GM18517 (cell line): ENCODE measurements at regions not wholly inside any gene's neighbourhood (a gene's known extent, or its start where the extent isn't known, plus 50 kb on each side); places are given as distances from the start of the nearest gene placed in this dataset.

Source experiments
- ATAC-seq: cut with Tn5 transposase; IDR thresholded peaks from one replicate; pipeline ENCODE4 v1.9.1; 2021; ENCODE audit warnings: mild to moderate bottlenecking, moderate library complexity; ENCODE audit not compliant: unreplicated experiment

GRCh38 chr2:12074845-12075217, 328.4 kb downstream of the LPIN1 start:
- no peak for ATAC-seq

DNA sequence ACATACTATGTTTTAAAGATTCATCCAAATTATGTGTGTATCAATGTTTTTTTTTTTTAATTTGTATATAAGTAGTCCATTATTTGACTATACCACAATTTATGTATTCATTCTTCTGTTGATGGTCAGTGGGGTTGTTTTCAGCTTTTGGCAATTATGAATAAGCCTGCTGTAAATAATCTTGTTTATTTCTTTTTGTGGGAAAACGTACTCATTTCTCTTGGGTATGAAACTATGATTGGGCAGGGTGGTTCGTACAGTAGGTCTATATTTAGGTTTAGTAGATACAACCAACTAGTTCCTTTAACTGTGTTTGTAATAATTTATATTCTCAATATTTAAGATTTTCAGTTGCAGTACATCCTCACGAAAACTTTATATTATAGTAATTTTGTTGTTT, 329.2 kb downstream of the LPIN1 start:
- ATAC-seq, result no peak

GRCh38 chr2:12076810-12077209, 330.4 kb downstream of the LPIN1 start:
- no peak for ATAC-seq

GRCh38 chr2:12080360-12080759, 333.9 kb downstream of the LPIN1 start:
- ATAC-seq, result no peak

DNA sequence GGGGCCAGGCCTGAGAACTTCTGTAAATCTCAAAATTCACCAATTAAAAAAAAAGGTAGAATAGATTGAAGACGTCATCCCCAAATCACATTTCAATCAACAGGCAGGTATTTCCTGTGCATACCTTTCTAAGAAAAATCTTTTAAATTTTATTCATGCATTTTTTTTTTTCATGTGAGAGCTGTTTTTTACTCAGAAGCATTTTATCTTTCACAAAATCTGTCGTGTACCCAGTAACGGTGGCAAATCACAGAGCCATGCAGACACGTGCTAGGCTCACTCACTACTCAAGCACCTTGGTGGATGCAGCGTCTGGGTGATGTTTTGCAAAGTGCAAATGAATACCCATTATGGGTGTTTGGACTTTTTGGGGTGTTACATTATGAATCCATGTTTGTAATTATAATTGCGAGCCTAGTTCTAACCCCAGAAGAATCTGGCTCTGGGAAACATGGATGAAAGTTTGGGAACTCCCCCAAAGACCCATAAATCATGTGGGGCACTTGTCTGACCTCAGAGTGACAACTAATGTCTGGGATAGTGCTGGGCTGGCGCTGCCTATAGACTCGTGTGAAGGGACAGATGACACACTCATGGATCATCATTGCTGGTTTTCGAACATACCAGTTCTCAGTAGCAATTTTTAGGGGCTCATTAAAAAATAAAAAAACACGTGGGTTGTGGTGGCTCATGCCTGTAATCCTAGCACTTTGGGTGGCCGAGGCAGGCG, 335.2 kb downstream of the LPIN1 start:
- ATAC-seq, result no peak

- ATAC-seq, result no peak
Observed at GRCh38 chr2:12083081-12083581, 336.7 kb downstream of the LPIN1 start.

GRCh38 chr2:12083713-12084419, 337.4 kb downstream of the LPIN1 start:
- no peak for ATAC-seq

DNA sequence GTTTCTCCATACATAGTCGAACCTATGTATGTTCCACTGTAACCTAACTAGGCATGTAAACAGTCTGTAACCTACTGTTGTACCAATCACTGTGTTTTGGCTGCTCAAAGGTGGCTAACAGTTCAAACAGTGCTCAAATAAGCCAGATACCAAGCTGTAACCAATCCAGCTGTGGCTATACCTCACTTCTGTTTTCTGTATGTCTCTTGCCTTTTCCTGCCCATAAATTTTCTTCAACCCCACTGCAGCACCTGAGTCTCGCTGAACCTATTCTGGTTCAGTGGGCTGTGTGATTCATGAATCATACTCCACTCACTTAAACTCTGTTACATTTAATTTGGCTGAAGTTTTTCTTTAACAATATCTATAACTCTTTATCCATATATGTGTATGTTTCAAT, 340.7 kb downstream of the LPIN1 start:
- ATAC-seq, result no peak

- no peak for ATAC-seq
Observed at GRCh38 chr2:12087671-12088380, 341.4 kb downstream of the LPIN1 start.

GRCh38 chr2:12089001-12089400, 342.6 kb downstream of the LPIN1 start:
- no peak for ATAC-seq

DNA sequence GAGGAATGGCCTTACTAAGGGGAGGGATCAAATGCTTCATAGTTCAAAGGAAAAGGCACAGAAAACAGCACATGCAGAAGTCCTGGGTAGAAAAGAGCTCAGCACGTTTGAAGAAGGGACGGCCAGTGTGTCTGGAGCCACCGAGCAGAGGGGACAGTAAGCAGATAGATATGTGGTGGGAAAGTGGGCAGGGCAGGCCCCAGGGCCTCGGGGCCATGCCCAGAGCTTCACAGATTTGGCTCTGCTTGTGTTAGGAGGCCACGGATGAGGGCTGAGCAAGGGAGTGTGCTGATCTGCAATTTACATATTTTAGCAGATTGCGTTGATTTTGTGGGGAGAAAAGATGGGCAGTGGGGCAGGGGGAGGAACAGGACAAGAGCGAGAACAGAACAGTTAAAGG, 343.1 kb downstream of the LPIN1 start:
- no peak for ATAC-seq

- no peak for ATAC-seq
Observed at GRCh38 chr2:12090072-12090471, 343.6 kb downstream of the LPIN1 start.

GRCh38 chr2:12090590-12090989, 344.2 kb downstream of the LPIN1 start:
- ATAC-seq, result no peak

DNA sequence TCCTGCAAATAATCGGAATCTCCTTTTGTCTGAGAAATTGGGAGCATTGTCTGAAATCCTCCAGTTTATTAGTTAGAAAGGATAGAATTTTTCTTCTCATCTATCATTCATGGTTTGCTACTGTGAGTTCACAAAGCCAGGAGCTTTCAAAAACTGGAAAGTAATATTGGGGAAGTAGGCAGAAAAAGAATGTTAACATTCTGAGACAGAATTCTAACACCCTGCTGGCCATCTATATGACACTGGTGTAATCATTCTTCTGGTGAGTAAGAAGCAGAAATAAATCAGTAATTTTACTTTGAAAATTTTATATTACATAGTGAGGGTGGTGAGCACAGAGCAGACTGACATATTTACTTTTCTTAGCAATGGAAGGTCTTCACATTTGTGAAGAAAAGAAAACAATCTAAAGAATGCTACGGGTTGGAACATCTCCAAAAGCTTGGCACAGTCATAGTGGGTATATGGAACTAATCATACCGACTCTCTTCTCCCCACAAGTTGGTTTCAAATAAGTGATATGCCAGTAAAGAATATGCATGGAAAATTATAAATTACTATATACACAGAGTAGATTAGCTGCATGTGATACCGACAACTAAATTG, 344.9 kb downstream of the LPIN1 start:
- ATAC-seq, result no peak

DNA sequence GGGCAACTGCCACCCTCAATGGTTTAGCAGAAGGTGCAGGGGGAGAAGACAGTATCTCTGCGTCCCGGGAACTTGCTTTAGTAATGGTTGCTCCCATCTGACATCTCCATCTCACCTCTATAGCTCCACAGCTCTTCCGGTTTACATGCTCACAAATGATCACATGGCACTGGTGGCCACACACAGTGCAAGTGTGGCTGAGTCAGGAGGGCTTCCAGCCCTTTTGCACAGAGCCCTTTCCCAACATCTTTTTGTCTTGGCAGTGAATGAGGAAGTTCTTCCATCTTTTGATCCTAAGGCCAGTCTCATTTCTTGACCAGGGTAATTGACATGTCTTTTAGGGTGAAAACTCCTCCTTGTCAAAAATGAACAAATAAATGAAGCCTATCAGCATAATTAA, 347.7 kb downstream of the LPIN1 start:
- ATAC-seq, result no peak

GRCh38 chr2:12096051-12096787, 349.8 kb downstream of the LPIN1 start:
- no peak for ATAC-seq

DNA sequence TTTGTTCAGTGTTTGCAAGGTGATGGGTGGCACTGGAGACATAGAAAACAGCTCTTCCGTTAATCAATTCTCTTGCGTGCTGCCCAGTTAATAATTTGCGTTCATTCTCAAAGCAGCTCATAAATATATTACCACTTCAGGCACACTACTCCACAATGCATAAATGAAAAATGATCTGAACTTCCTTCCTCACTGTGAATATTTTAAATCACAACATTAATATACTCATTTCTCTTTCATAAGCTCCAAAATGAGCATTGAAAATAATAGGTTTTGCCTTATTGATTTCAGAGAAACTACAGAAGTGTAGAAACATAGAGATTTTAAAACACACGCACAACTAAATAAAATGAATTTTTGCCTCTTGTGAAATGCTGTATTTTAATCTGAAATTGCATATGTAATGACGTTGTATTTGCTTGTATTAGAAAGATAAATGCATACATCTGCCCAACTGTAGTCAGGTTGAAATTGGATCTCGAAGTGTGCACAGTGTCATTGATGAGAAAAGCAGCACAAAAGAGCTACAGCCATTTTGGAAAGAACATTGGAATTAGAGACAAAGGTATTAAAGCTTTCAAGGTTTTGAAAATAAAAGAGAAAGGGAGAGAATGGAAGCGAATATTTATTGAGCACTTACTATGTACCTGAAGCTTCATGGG, 350.5 kb downstream of the LPIN1 start:
- ATAC-seq, result no peak

DNA sequence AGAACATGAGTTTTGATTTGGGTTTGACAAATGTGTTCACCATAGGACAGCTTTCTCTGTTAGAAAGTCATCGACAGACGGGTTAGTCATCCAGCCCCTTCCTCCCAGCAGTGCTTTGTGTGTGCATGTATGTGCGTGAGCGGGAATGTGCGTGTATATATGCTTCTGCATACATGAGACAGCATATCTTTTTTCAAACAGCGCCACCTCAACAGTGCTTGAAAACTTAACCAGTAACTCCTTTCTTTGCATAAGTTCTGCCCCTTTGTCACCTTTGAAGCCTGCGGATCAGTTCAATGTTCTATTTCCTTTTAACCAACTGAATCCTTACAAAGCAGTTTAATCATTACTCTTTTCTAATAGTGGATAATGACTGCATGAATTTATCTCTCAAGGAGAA, 351.4 kb downstream of the LPIN1 start:
- ATAC-seq, result no peak

GRCh38 chr2:12099374-12099773, 352.9 kb downstream of the LPIN1 start:
- ATAC-seq, result no peak

DNA sequence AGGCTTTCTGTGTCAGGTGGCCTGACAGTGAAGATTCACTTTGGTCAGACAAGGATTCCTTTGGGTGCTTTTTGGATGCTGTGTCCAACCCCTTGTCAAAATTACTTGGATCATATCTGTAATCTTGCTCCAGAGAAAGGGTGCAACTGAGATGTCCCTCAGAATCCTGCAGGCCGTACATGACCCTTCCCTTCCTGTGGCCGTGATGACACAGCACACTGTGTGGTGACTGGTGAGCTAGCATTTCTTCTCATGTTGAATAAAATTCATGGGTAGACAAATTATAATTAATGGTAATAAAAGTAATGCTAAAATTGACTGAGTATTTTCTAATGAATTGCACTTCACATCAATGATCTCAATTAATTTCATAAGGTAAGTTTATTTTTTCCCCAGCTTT, 356.2 kb downstream of the LPIN1 start:
- no peak for ATAC-seq
